HG02884 (cell line): ENCODE measurements at regions not wholly inside any gene's neighbourhood (a gene's known extent, or its start where the extent isn't known, plus 50 kb on each side); places are given as distances from the start of the nearest gene placed in this dataset.
A peak's percentile ranks its signal among the peaks of the same experiment; 100 is the strongest.
"Not testable (repeated sequence)": the region's sequence is repeated elsewhere in the genome, so short reads cannot be mapped to it uniquely, and the experiment has no call there.

Source experiments
- ATAC-seq: cut with Tn5 transposase; IDR thresholded peaks from one replicate; pipeline ENCODE4 v1.9.1; 2021; ENCODE audit warnings: mild to moderate bottlenecking, moderate library complexity; ENCODE audit not compliant: unreplicated experiment

DNA sequence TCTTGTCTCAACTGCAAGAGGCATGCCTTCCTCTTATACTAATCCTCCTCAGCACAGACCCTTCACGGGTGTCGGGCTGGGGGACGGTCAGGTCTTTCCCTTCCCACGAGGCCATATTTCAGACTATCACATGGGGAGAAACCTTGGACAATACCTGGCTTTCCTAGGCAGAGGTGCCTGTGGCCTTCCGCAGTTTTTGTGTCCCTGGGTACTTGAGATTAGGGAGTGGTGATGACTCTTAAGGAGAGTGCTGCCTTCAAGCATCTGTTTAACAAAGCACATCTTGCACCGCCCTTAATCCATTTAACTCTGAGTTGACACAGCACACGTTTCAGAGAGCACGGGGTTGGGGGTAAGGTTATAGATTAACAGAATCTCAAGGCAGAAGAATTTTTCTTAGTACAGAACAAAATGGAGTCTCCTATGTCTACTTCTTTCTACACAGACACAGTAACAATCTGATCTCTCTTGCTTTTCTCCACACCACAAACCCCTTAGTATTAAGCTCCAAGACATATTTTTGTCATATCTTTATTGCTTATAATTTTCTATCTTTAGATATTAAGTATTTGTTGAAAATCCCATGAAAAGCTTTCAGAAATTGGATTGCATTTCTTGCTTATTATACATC, 72.8 kb upstream of the LPCAT1 start:
- not testable (repeated sequence) for ATAC-seq

DNA sequence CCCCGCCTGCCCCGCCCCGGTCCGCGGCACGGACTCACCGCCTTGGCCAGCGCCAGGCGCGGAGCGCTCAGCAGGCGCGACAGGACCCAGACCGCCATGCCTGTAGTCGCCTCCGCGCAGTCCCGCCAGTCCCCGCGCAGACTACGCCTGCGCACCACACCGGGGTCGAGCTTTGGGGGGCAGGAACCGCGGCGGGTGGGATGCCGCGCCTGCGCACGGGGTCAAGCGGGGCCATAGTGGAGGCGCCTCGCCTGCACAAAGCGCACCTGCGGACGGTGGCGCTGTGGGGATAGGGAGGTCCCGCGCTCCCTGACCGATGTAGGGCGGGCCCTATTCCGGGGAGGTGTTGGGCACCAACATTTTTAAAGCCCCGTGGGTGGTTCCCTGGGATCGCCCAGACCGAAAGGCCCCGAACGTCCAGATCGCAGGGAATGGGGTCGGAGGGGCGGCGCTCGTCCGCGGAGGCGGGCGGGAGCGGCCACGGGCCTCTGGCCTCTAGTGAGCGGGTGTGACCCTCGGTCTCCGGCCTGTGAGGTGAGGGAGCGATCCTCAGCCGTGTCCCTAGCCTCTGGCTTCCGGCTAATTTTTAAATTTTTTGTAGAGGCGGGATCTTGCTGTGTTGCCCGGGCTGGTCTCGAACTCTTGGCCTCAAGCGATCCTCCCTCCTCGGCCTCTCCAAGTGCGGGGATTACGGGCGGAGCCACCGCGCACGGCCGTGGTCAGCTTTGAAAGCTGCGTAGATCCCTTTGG, 70.8 kb upstream of the LPCAT1 start:
- peak; percentile 92 for ATAC-seq

DNA sequence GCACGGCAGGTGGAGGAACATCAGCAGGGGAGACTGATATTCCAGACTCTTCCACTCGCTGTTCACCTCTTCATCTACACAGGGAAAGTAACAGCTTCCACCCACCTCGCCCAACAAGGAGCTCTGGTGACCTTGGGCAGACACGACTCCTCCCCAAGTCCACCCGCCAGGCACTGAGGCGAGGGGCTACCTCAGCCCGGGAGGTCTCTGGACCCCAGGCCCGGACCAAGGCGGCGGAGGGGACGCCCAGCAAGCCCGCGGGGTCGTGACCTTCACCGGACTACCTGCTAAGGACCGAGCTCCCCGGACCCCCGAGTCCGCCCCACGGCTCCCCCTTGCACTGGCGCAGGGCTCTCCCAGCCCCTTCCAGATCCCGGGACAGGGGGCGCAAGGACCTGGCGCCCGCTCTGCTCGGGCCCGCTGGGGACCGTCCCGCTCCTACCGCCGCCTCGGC, 70.2 kb upstream of the LPCAT1 start:
- ATAC-seq = no peak

DNA sequence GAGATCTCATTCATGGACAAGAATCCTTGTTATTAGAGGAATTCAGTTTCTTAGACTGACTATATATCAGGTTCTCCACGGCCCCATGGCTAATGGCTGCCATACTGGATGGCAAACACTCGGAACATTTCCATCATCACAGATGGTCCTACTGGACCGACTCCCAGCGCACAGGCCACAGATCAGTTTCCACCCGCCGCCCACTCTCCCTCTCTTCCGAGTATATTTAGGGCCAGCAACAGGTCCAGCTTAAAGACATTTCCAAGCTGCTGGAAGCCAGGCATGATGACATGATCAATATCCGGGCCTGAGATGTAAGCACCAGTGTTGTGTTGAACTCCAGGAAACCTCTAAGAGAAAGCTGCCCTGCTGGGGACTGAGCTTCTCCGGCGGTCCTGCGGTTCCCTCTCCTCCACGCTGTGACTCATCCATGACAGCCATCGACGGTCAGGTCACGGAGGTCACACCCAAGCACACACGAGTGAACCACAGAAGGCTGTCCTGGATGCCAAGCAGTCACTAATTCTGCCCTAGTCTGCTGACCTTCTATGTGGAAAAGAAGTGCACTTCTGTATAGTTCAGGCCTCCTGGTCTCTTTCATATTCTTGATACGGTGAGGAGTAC, 64.4 kb upstream of the LPCAT1 start:
- ATAC-seq = not testable (repeated sequence)

- not testable (repeated sequence) for ATAC-seq
These were observed 59.5 kb upstream of the LPCAT1 start for GRCh38 chr5:1583081-1583875.

GRCh38 chr5:1579389-1579788, 55.6 kb upstream of the LPCAT1 start:
- ATAC-seq = not testable (repeated sequence)

- ATAC-seq = not testable (repeated sequence)
These were observed 53.1 kb upstream of the LPCAT1 start for GRCh38 chr5:1576851-1577250.

DNA sequence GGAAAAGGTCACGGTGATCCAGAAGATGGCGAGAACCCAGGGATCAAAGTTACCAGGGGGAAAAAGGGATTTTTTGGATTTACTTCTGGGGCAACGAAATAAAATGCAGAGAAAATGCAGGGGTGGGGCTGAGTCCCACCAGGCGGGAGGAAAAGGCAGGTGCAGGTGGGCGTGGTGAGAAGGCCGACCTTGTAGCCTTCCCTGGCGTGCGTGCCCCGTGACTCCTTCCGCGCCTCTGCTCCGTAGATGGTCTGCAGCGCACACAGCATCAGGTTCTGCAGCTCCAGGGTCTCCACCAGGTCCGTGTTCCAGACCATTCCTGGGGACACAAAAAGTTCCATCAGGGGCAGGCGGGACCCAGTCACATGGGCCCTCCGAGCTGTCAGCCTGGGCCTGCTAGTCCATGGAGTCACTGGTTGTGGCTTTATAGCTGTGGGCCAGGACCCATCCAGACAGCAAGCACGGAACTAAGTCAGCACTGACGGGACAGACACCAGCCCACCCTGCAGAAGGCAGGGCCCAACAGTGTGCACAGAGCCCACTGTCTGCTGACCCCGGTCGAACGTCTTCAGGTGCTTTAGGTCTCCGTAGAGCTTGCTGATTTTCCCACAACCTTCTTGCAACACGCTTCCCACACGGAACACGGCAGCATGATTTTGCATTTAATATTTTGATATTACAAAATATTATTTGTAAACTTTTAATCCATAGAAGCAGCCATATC, 52.4 kb upstream of the LPCAT1 start:
- ATAC-seq = not testable (repeated sequence)

GRCh38 chr5:1575491-1575890, 51.7 kb upstream of the LPCAT1 start:
- ATAC-seq = not testable (repeated sequence)

GRCh38 chr5:1574023-1574318, 50.2 kb upstream of the LPCAT1 start:
- not testable (repeated sequence) for ATAC-seq

DNA sequence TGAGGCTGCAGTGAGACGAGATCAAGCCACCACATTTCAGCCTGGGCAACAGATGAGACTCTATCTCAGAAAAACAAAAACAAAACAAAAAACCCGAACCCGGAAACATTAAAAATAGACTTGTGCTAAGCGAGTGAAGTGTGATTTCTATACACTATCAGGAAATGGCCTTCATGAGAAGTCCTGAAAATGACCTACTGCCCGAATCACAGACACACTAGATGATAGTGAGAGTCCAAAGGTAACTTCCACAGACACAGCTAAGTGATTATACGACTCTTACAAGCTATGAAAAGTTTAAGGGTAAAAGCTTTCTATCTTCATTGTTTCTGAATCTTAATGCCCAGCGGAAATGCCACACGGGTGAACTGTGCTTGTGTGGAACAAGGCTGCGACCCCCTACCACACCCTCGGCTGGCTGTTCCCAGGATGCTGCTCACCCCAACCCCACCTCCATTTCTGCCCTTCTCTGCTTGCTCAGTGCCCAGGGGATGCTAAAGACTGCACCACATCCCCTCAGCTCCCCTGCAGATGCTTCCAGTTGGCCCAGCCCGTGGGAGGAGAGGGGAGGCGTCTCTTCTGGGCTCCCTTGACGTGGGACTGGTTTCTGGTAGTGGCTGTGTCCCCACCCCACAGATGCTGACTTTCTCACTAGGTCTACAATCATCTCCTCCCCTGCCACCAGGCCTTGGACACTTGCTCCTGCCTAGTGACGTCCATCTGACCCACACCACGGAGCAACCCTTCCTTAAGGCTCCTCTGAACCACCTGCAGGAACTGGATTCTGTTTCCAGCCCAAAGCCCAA, 49.7 kb upstream of the LPCAT1 start:
- ATAC-seq = not testable (repeated sequence)
